Osteocyte (in vitro differentiated cells): ENCODE measurements at regions not wholly inside any gene's neighbourhood (a gene's known extent, or its start where the extent isn't known, plus 50 kb on each side); places are given as distances from the start of the nearest gene placed in this dataset.

Experiments used
- DNase-seq: peaks from one replicate; pipeline ENCODE4 v3.0.0; 2021; ENCODE audit warnings: mixed read lengths; ENCODE audit not compliant: unreplicated experiment; ENCODE audit errors: extremely low spot score
- H3K27ac Mint-ChIP-seq: one replicate; pipeline ENCODE4 v1.8.0; 2021; ENCODE audit warnings: mild to moderate bottlenecking, mixed read lengths; ENCODE audit not compliant: unreplicated experiment
- H3K27me3 Mint-ChIP-seq: one replicate; pipeline ENCODE4 v1.8.0; 2021; ENCODE audit warnings: mixed read lengths; ENCODE audit not compliant: unreplicated experiment
- H3K36me3 Mint-ChIP-seq: one replicate; pipeline ENCODE4 v1.8.0; 2021; ENCODE audit warnings: mixed read lengths; ENCODE audit not compliant: unreplicated experiment
- H3K4me1 Mint-ChIP-seq: one replicate; pipeline ENCODE4 v1.8.0; 2021; ENCODE audit warnings: mixed read lengths; ENCODE audit not compliant: unreplicated experiment
- H3K4me3 Mint-ChIP-seq: one replicate; pipeline ENCODE4 v1.8.0; 2021; ENCODE audit warnings: mild to moderate bottlenecking, moderate library complexity, mixed read lengths; ENCODE audit not compliant: unreplicated experiment
- H3K9me3 Mint-ChIP-seq: one replicate; pipeline ENCODE4 v1.8.0; 2021; ENCODE audit warnings: mixed read lengths; ENCODE audit not compliant: unreplicated experiment
- TF ChIP-seq, protein P1 (sequence below): fragments of 200-600 bp; sonication (generic); IDR thresholded peaks from 2 replicates; pipeline ENCODE4 v1.5.0; 2021; ENCODE audit warnings: antibody characterized with exemption, mild to moderate bottlenecking, moderate library complexity

- Mint-ChIP-seq H3K27me3 (peaks cover 12% of the 10 kb centered on the region), H3K4me3 (no peak overlapping the region), H3K9me3 (no peaks in the 10 kb centered on the region), H3K36me3 (no peaks in the 10 kb centered on the region), H3K27ac (no peak overlapping the region), H3K4me1 (no peaks in the 10 kb centered on the region)
- TF ChIP-seq, protein P1, sequence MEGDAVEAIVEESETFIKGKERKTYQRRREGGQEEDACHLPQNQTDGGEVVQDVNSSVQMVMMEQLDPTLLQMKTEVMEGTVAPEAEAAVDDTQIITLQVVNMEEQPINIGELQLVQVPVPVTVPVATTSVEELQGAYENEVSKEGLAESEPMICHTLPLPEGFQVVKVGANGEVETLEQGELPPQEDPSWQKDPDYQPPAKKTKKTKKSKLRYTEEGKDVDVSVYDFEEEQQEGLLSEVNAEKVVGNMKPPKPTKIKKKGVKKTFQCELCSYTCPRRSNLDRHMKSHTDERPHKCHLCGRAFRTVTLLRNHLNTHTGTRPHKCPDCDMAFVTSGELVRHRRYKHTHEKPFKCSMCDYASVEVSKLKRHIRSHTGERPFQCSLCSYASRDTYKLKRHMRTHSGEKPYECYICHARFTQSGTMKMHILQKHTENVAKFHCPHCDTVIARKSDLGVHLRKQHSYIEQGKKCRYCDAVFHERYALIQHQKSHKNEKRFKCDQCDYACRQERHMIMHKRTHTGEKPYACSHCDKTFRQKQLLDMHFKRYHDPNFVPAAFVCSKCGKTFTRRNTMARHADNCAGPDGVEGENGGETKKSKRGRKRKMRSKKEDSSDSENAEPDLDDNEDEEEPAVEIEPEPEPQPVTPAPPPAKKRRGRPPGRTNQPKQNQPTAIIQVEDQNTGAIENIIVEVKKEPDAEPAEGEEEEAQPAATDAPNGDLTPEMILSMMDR, result peak; percentile 74
- DNase-seq, result no peak
Measured at GRCh38 chr1:117284399-117285215, 73.9 kb upstream of the VTCN1 start.

- Mint-ChIP-seq H3K36me3 (no peaks in the 10 kb centered on the region), H3K4me1 (no peaks in the 10 kb centered on the region), H3K27me3 (peaks cover 6% of the 10 kb centered on the region), H3K4me3 (no peak overlapping the region), H3K9me3 (no peaks in the 10 kb centered on the region), H3K27ac (no peak overlapping the region)
- no peak for DNase-seq
- TF ChIP-seq, protein P1, result no peak
Measured at GRCh38 chr1:117278531-117278930, 67.8 kb upstream of the VTCN1 start.

DNA sequence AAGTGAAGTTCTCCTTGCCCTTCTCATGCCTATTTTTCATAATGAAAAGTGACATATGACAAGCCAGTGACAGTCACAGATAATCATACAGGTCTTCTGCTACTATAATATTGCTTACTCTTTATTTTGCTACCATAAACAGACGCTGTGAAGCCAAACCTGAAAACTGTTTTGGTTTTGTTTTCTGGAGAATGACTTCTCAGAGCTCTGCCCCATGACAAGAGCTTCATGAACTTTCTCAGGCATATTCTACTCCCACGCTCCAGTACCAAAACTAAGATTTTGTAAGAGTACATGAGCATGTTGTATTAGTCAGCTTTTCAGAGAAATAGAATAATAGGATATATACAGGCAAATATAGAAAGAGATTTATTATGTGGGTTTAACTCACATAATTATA, 64.3 kb upstream of the VTCN1 start:
- Mint-ChIP-seq H3K36me3 (no peaks in the 10 kb centered on the region), H3K4me1 (no peaks in the 10 kb centered on the region)

GRCh38 chr1:117271959-117272358, 61.2 kb upstream of the VTCN1 start:
- DNase-seq, result no peak
- Mint-ChIP-seq H3K36me3 (no peaks in the 10 kb centered on the region), H3K27me3 (peaks cover 6% of the 10 kb centered on the region), H3K9me3 (peaks cover 10% of the 10 kb centered on the region), H3K4me1 (no peaks in the 10 kb centered on the region), H3K4me3 (no peak overlapping the region), H3K27ac (no peak overlapping the region)
- TF ChIP-seq, protein P1, result no peak

More for the DNA sequence above, 64.3 kb upstream of the VTCN1 start:
- TF ChIP-seq, protein P1, result no peak
- peaks cover 6% of the 10 kb centered on the region for H3K27me3 Mint-ChIP-seq
- no peak overlapping the region for H3K4me3 Mint-ChIP-seq
- no peak for DNase-seq
- peaks cover 10% of the 10 kb centered on the region for H3K9me3 Mint-ChIP-seq
- no peak overlapping the region for H3K27ac Mint-ChIP-seq

- no peaks in the 10 kb centered on the region for H3K4me1 Mint-ChIP-seq
- H3K36me3 Mint-ChIP-seq, result no peaks in the 10 kb centered on the region
- TF ChIP-seq, protein P1, result no peak
- no peak overlapping the region for H3K4me3 Mint-ChIP-seq
- no peak for DNase-seq
- no peak overlapping the region for H3K27ac Mint-ChIP-seq
- peaks cover 10% of the 10 kb centered on the region for H3K9me3 Mint-ChIP-seq
- peaks cover 6% of the 10 kb centered on the region for H3K27me3 Mint-ChIP-seq
Measured at GRCh38 chr1:117271129-117271528, 60.4 kb upstream of the VTCN1 start.
